ENCODE measurements at regions not wholly inside any gene's neighbourhood (a gene's known extent, or its start where the extent isn't known, plus 50 kb on each side); places are given as distances from the start of the nearest gene placed in this dataset.

DNA sequence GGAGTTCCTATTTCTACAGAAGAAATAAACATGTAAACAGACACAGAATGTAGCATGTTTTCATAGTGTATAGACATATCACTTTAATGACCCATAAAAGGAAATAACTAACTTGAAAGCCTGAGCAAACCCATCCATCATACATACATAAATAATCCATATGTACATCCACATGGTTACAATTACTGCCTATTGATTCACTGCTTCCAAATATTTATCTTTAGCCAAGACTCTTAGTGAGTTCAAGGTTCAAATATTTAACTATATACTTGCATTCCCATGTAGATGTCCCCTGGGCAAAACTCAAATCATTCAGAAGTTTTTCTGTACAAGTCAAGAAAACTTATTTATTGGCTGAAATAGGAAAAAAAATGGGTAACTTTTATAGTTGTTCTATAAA lies 95.4 kb downstream of the CCER1 start:
- H3K79me1 ChIP-seq (ENCODE audit: insufficient read depth, low read depth, low read length, poor library complexity, severe bottlenecking): no peaks in the 10 kb centered on the region
- H3K4me3 Mint-ChIP-seq: no peak overlapping the region
- peaks cover 0 to 3% of the 10 kb centered on the region in 2 experiments; a peak in 1 of 5 replicates for H3K9me3 Mint-ChIP-seq
- TF ChIP-seq, protein P1, sequence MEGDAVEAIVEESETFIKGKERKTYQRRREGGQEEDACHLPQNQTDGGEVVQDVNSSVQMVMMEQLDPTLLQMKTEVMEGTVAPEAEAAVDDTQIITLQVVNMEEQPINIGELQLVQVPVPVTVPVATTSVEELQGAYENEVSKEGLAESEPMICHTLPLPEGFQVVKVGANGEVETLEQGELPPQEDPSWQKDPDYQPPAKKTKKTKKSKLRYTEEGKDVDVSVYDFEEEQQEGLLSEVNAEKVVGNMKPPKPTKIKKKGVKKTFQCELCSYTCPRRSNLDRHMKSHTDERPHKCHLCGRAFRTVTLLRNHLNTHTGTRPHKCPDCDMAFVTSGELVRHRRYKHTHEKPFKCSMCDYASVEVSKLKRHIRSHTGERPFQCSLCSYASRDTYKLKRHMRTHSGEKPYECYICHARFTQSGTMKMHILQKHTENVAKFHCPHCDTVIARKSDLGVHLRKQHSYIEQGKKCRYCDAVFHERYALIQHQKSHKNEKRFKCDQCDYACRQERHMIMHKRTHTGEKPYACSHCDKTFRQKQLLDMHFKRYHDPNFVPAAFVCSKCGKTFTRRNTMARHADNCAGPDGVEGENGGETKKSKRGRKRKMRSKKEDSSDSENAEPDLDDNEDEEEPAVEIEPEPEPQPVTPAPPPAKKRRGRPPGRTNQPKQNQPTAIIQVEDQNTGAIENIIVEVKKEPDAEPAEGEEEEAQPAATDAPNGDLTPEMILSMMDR (conservative IDR thresholded peaks at IDR 0.05): no peak
- H3K4me1 ChIP-seq (ENCODE audit: insufficient read depth, low read length): no peaks in the 10 kb centered on the region
- no peak overlapping the region for H2BK15ac ChIP-seq (ENCODE audit: low read depth, low read length)
- no peak overlapping the region for H3K9ac ChIP-seq (ENCODE audit: extremely low read depth, insufficient read length, low read length)
- H3K14ac ChIP-seq (ENCODE audit: insufficient read depth, low read length): no peak overlapping the region
- no peaks in the 10 kb centered on the region for H3K23me2 ChIP-seq (ENCODE audit: insufficient read length, low read depth, low read length, poor library complexity, severe bottlenecking)
- no peak overlapping the region for H4K91ac ChIP-seq (ENCODE audit: insufficient read length, low read depth, low read length)
- H3K27me3 ChIP-seq (ENCODE audit: insufficient read depth, low read length): no peaks in the 10 kb centered on the region
- H3K27ac Mint-ChIP-seq: no peak overlapping the region
- H3K23ac ChIP-seq (ENCODE audit: insufficient read length, low read depth, low read length): no peak overlapping the region
- H2BK5ac ChIP-seq (ENCODE audit: insufficient read length, low read length): no peak overlapping the region
- no peaks in the 10 kb centered on the region for H4K20me1 ChIP-seq (ENCODE audit: control insufficient read depth, insufficient read depth, insufficient read length)
- H3K27ac ChIP-seq (ENCODE audit: insufficient read length, low read depth, low read length): no peak overlapping the region
- H3K4me1 Mint-ChIP-seq: no peaks in the 10 kb centered on the region
- no peak overlapping the region for H3K18ac ChIP-seq (ENCODE audit: insufficient read length, low read depth, low read length)
- no peak overlapping the region for H2AFZ ChIP-seq (ENCODE audit: low read length)
- H2BK12ac ChIP-seq (ENCODE audit: insufficient read length, low read depth, low read length): no peak overlapping the region
- no peak overlapping the region for H3K4ac ChIP-seq (ENCODE audit: low read depth, low read length)
- no peaks in the 10 kb centered on the region for H3K9me3 ChIP-seq (ENCODE audit: control insufficient read depth, low read depth, low read length)
- no peak for DNase-seq
- H2BK120ac ChIP-seq (ENCODE audit: low read depth, low read length, poor library complexity, severe bottlenecking): no peak overlapping the region
- no peak overlapping the region for H4K8ac ChIP-seq (replicated peaks; ENCODE audit: insufficient read length, low read depth, low read length)
- no peaks in the 10 kb centered on the region for H3K36me3 Mint-ChIP-seq (ENCODE audit: insufficient read depth in 1 of 3, low read depth in 3 of 3)
- H3K4me2 ChIP-seq (ENCODE audit: insufficient read depth, insufficient read length, low read length): no peak overlapping the region
- H4K5ac ChIP-seq (ENCODE audit: insufficient read length, low read depth, low read length): no peak overlapping the region
- no peak overlapping the region for H2AK5ac ChIP-seq (ENCODE audit: insufficient read length, low read length)
- no peak overlapping the region for H3K56ac ChIP-seq (ENCODE audit: insufficient read length, low read depth, low read length)
- H2BK20ac ChIP-seq (ENCODE audit: low read depth, low read length, poor library complexity, severe bottlenecking): no peak overlapping the region
- no peak overlapping the region for H3T11ph ChIP-seq (ENCODE audit: low read length)
- no peaks in the 10 kb centered on the region for H3K79me2 ChIP-seq (ENCODE audit: insufficient read depth, low read length)
- no peaks in the 10 kb centered on the region for H3K27me3 Mint-ChIP-seq (ENCODE audit: low read depth)

All from H9 (cell line).